H1 (cell line): ENCODE measurements at regions not wholly inside any gene's neighbourhood (a gene's known extent, or its start where the extent isn't known, plus 50 kb on each side); places are given as distances from the start of the nearest gene placed in this dataset.

Source experiments
- CTCF ChIA-PET: fragments of 300-600 bp; sonication (Branson Sonifier 250); formaldehyde crosslinking; loops from one replicate; lab custom pipeline; 2021; ENCODE audit not compliant: partially characterized antibody; lab: Charles Lee
- POLR2A ChIA-PET: fragments of 300-600 bp; sonication (Branson Sonifier 250); formaldehyde crosslinking; loops from one replicate; lab custom pipeline; 2021; ENCODE audit warnings: inconsistent platforms; ENCODE audit not compliant: partially characterized antibody; lab: Charles Lee
- DNase-seq, 2 experiments: peaks; one replicate each; pipeline versions ENCODE4 v3.0.0 to v3.0.0-alpha.2; 2010 to 2022; ENCODE audit warnings: low spot score in 2 of 2, low read depth in 1 of 2, mixed read lengths in 1 of 2
- FAIRE-seq: peaks from 2 replicates; lab custom pipeline; 2011; peaks lifted over from hg19 to GRCh38; lab: Jason Lieb, UNC
- H2AFZ ChIP-seq: 2 replicates; pipeline ENCODE4 v1.8.1; 2012; ENCODE audit warnings: low read length, inconsistent platforms
- H2AK5ac ChIP-seq: 2 replicates; pipeline ENCODE4 v1.6.1; 2013; ENCODE audit warnings: low read depth, low read length
- H2BK120ac ChIP-seq: replicated peaks from 2 replicates; pipeline ENCODE3; 2013; ENCODE audit warnings: low read depth, low read length, inconsistent platforms
- H2BK12ac ChIP-seq: 2 replicates; pipeline ENCODE4 v1.6.1; 2013; ENCODE audit warnings: low read depth, low read length
- H2BK15ac ChIP-seq: 2 replicates; pipeline ENCODE4 v1.6.1; 2013; ENCODE audit warnings: low read length
- H2BK20ac ChIP-seq: 2 replicates; pipeline ENCODE4 v1.6.1; 2013; ENCODE audit warnings: low read length
- H2BK5ac ChIP-seq: 2 replicates; pipeline ENCODE4 v1.6.1; 2013; ENCODE audit warnings: low read depth, low read length
- H3K14ac ChIP-seq: 2 replicates; pipeline ENCODE4 v1.6.1; 2013; ENCODE audit warnings: inconsistent platforms; ENCODE audit not compliant: insufficient read length
- H3K18ac ChIP-seq: 2 replicates; pipeline ENCODE4 v1.6.1; 2013; ENCODE audit warnings: low read length; ENCODE audit errors: extremely low read depth
- H3K23ac ChIP-seq: 2 replicates; pipeline ENCODE4 v1.6.1; 2013; ENCODE audit warnings: inconsistent platforms; ENCODE audit not compliant: insufficient read length
- H3K23me2 ChIP-seq: 2 replicates; pipeline ENCODE4 v1.6.1; 2013; ENCODE audit warnings: low read depth, low read length
- H3K27ac ChIP-seq: 2 replicates; pipeline ENCODE4 v1.6.1; 2011; ENCODE audit warnings: low read depth, low read length, inconsistent platforms
- H3K27me3 ChIP-seq, 4 experiments: replicated peaks in 1 of 4; 1 replicate in 1 of 4; 2 replicates in 3 of 4; pipeline versions ENCODE4 v1.6.1 to v1.8.1; 2011 to 2013; ENCODE audit warnings: low read length in 3 of 4, mild to moderate bottlenecking in 3 of 4, inconsistent platforms in 2 of 4, mixed read lengths in 2 of 4, moderate library complexity in 1 of 4; ENCODE audit not compliant: control insufficient read depth in 3 of 4, insufficient read depth in 3 of 4; ENCODE audit errors: extremely low read depth in 1 of 4
- H3K36me3 ChIP-seq, 4 experiments: 2 replicates each; pipeline versions ENCODE4 v1.6.1 to v1.8.1; 2011 to 2013; ENCODE audit warnings: mild to moderate bottlenecking in 4 of 4, low read length in 3 of 4, moderate library complexity in 2 of 4, control low read depth in 1 of 4, inconsistent platforms in 1 of 4; ENCODE audit not compliant: insufficient read depth in 4 of 4, control insufficient read depth in 2 of 4
- H3K4ac ChIP-seq: replicated peaks from 2 replicates; pipeline ENCODE3; 2013; ENCODE audit warnings: low read length, low read depth, mixed read lengths, inconsistent platforms; ENCODE audit not compliant: insufficient read length
- H3K4me1 ChIP-seq, 4 experiments: replicated peaks in 1 of 4; 1 replicate in 1 of 4; 2 replicates in 3 of 4; pipeline versions ENCODE4 v1.6.1 to v1.8.1; 2011 to 2013; ENCODE audit warnings: low read length in 3 of 4, inconsistent platforms in 2 of 4, mixed read lengths in 1 of 4; ENCODE audit not compliant: insufficient read depth in 4 of 4, control insufficient read depth in 3 of 4
- H3K4me2 ChIP-seq, 2 experiments: 2 replicates each; pipeline versions ENCODE4 v1.6.1 to v1.8.1; 2011 to 2013; ENCODE audit warnings: low read depth in 2 of 2, low read length in 2 of 2, control low read depth in 1 of 2, inconsistent platforms in 1 of 2, mild to moderate bottlenecking in 1 of 2; ENCODE audit not compliant: insufficient read depth in 1 of 2
- H3K4me3 ChIP-seq, 4 experiments: fragments of 200-600, 300-600 bp in 1 of 4; sonication (generic), shearing (Covaris generic), sonication (Bioruptor Twin) in 1 of 4; 2 replicates each; pipeline versions ENCODE4 v1.5.1 to v1.8.1; 2011 to 2016; ENCODE audit warnings: low read length in 4 of 4, low read depth in 3 of 4, control low read depth in 2 of 4, inconsistent platforms in 2 of 4, mild to moderate bottlenecking in 2 of 4, mixed read lengths in 1 of 4, moderate library complexity in 1 of 4; ENCODE audit not compliant: insufficient read depth in 2 of 4; ENCODE audit errors: extremely low read depth in 1 of 4
- H3K56ac ChIP-seq: replicated peaks from 2 replicates; pipeline ENCODE3; 2013; ENCODE audit warnings: low read depth, mild to moderate bottlenecking, mixed read lengths, low read length, inconsistent platforms; ENCODE audit not compliant: insufficient read length
- H3K79me1 ChIP-seq: 2 replicates; pipeline ENCODE4 v1.6.1; 2013; ENCODE audit warnings: low read depth, low read length, control low read depth
- H3K79me2 ChIP-seq, 2 experiments: 2 replicates each; pipeline versions ENCODE4 v1.6.1 to v1.8.1; 2012 to 2013; ENCODE audit warnings: low read length in 2 of 2, mild to moderate bottlenecking in 2 of 2, inconsistent platforms in 1 of 2; ENCODE audit not compliant: insufficient read depth in 2 of 2, control insufficient read depth in 1 of 2
- H3K9ac ChIP-seq, 4 experiments: replicated peaks in 1 of 4; 1 replicate in 1 of 4; 2 replicates in 3 of 4; pipeline versions ENCODE4 v1.6.1 to v1.8.1; 2011 to 2013; ENCODE audit warnings: low read depth in 3 of 4, low read length in 3 of 4, control low read depth in 2 of 4, mild to moderate bottlenecking in 2 of 4, moderate library complexity in 2 of 4, inconsistent platforms in 1 of 4; ENCODE audit errors: extremely low read depth in 1 of 4
- H3K9me3 ChIP-seq, 2 experiments: 2 replicates each; pipeline versions ENCODE4 v1.6.1 to v1.8.1; 2012 to 2013; ENCODE audit warnings: mild to moderate bottlenecking in 2 of 2, moderate library complexity in 2 of 2, control low read depth in 1 of 2, inconsistent platforms in 1 of 2, low read depth in 1 of 2, low read length in 1 of 2, mixed read lengths in 1 of 2; ENCODE audit not compliant: insufficient read depth in 2 of 2
- H4K20me1 ChIP-seq, 2 experiments: replicated peaks in 1 of 2; 2 replicates each; pipeline versions ENCODE3 to v1.8.1; 2011 to 2013; ENCODE audit warnings: inconsistent platforms in 2 of 2, low read length in 2 of 2, mild to moderate bottlenecking in 1 of 2; ENCODE audit not compliant: insufficient read depth in 2 of 2, control insufficient read depth in 1 of 2
- H4K5ac ChIP-seq: 2 replicates; pipeline ENCODE4 v1.6.1; 2013; ENCODE audit warnings: low read length, low read depth, mixed read lengths, inconsistent platforms; ENCODE audit not compliant: insufficient read length
- H4K8ac ChIP-seq: 2 replicates; pipeline ENCODE4 v1.8.0; 2013; ENCODE audit warnings: mild to moderate bottlenecking, moderate library complexity, low read length, inconsistent platforms; ENCODE audit not compliant: insufficient read depth; ENCODE audit errors: extremely low read depth
- H4K91ac ChIP-seq: replicated peaks from 2 replicates; pipeline ENCODE3; 2013; ENCODE audit warnings: low read length, mixed read lengths, inconsistent platforms; ENCODE audit not compliant: insufficient read length
- ASH2L ChIP-seq: fragments of 200-600, 300-600 bp; sonication (generic); IDR thresholded peaks from one replicate; pipeline ENCODE4 v1.7.1; 2017; ENCODE audit warnings: low read length
- ATF2 ChIP-seq: IDR thresholded peaks from 2 replicates; pipeline ENCODE4 v1.6.1; 2012; ENCODE audit warnings: low read length, inconsistent platforms
- EGR1 ChIP-seq: IDR thresholded peaks from 2 replicates; pipeline ENCODE4 v1.6.1; 2011; ENCODE audit warnings: low read depth, low read length, borderline replicate concordance
- JUN ChIP-seq: IDR thresholded peaks from 2 replicates; pipeline ENCODE4 v1.6.1; 2011; ENCODE audit warnings: low read depth, mild to moderate bottlenecking, improper control_type of control experiment, low read length
- POLR2A ChIP-seq, 2 experiments: IDR thresholded peaks; 1 replicate in 1 of 2; 2 replicates in 1 of 2; pipeline ENCODE4 v1.6.1; 2011; ENCODE audit warnings: low read depth in 2 of 2, low read length in 2 of 2, mild to moderate bottlenecking in 2 of 2; ENCODE audit errors: control extremely low read depth in 1 of 2
- POLR2AphosphoS5 ChIP-seq: IDR thresholded peaks from 2 replicates; pipeline ENCODE4 v1.6.1; 2011; ENCODE audit warnings: low read depth, low read length
- POU5F1 ChIP-seq: IDR thresholded peaks from 2 replicates; pipeline ENCODE4 v1.6.1; 2011; ENCODE audit warnings: low read depth, mild to moderate bottlenecking, low read length, moderate library complexity
- RBBP5 ChIP-seq: IDR thresholded peaks from 2 replicates; pipeline ENCODE4 v1.7.1; 2012; ENCODE audit warnings: low read depth, mild to moderate bottlenecking, inconsistent platforms, low read length, moderate library complexity, borderline replicate concordance
- RXRA ChIP-seq: IDR thresholded peaks from 2 replicates; pipeline ENCODE4 v1.6.1; 2011; ENCODE audit warnings: low read depth, mild to moderate bottlenecking, low read length, moderate library complexity; ENCODE audit not compliant: insufficient read depth
- SAP30 ChIP-seq: fragments of 300-600 bp; sonication (generic); IDR thresholded peaks from 2 replicates; pipeline ENCODE4 v1.7.1; 2012; ENCODE audit warnings: low read length, moderate library complexity, mild to moderate bottlenecking, inconsistent platforms; ENCODE audit not compliant: insufficient read depth, insufficient replicate concordance
- SIRT6 ChIP-seq: IDR thresholded peaks from one replicate; pipeline ENCODE4 v1.7.1; 2012; ENCODE audit warnings: low read length, inconsistent platforms
- SIX5 ChIP-seq: IDR thresholded peaks from 2 replicates; pipeline ENCODE4 v1.6.1; 2011; ENCODE audit warnings: mild to moderate bottlenecking, low read depth, low read length
- TAF1 ChIP-seq: IDR thresholded peaks from 2 replicates; pipeline ENCODE4 v1.6.1; 2011; ENCODE audit warnings: mild to moderate bottlenecking, low read depth, low read length
- ZNF274 ChIP-seq: IDR thresholded peaks from 2 replicates; pipeline ENCODE4 v1.7.0; 2012; ENCODE audit warnings: low read length, borderline replicate concordance; ENCODE audit errors: extremely low read depth
- WGBS, 2 experiments: shearing (Covaris generic) in 1 of 2; methylation state at CpG; one replicate each; pipeline versions ENCODE4 v1.1.6 to v1.1.7; 2013 to 2015; ENCODE audit warnings: low lambda C conversion rate in 2 of 2, mixed read lengths in 2 of 2, inconsistent platforms in 1 of 2, low coverage in 1 of 2, missing lambda C conversion rate in 1 of 2; ENCODE audit not compliant: insufficient replicate concordance in 2 of 2, insufficient coverage in 1 of 2, insufficient read length in 1 of 2; ENCODE audit errors: extremely low coverage in 1 of 2, missing lambda C conversion rate in 1 of 2; 5-methylcytosine and 5-hydroxymethylcytosine counted together

- no peaks in the 10 kb centered on the region for H4K20me1 ChIP-seq
- no peak overlapping the region for H4K91ac ChIP-seq
- H4K5ac ChIP-seq, result no peak overlapping the region
- no peak overlapping the region for H3K27ac ChIP-seq
- no peak overlapping the region for H4K8ac ChIP-seq
- no peaks in the 10 kb centered on the region for H3K27me3 ChIP-seq
- no peak overlapping the region for H3K56ac ChIP-seq
- H2BK15ac ChIP-seq, result no peak overlapping the region
- WGBS, 2 experiments, result 41% methylated on average over 5 of the region's 5 CpGs; no CpG with 5 or more reads in 1 of the 2 experiments
- H3K23ac ChIP-seq, result no peak overlapping the region
- H3K36me3 ChIP-seq, result no peaks in the 10 kb centered on the region
- no peak overlapping the region for H2BK20ac ChIP-seq
- H3K79me1 ChIP-seq, result no peaks in the 10 kb centered on the region
- no peak overlapping the region for H2BK12ac ChIP-seq
- no peaks in the 10 kb centered on the region for H3K23me2 ChIP-seq
- FAIRE-seq (no peak), DNase-seq (no peak)
- POLR2A ChIA-PET, result no interaction called here
- H3K9ac ChIP-seq, result no peak overlapping the region
- H3K4me2 ChIP-seq, result peak overlapping the region in 1 of 2 experiments; percentile 4; a peak in 1 of 4 replicates
- H3K79me2 ChIP-seq, result no peaks in the 10 kb centered on the region
- H2AK5ac ChIP-seq, result no peak overlapping the region
- H2BK120ac ChIP-seq, result no peak overlapping the region
- H3K18ac ChIP-seq, result no peak overlapping the region
- H2AFZ ChIP-seq, result no peak overlapping the region
- no peak overlapping the region for H3K14ac ChIP-seq
- peaks cover 0 to 10% (median 2%) of the 10 kb centered on the region in 4 experiments; a peak in 2 of 7 replicates for H3K4me1 ChIP-seq
- CTCF ChIA-PET, result no interaction called here
- H3K9me3 ChIP-seq, result no peaks in the 10 kb centered on the region
- H2BK5ac ChIP-seq, result no peak overlapping the region
- no peak overlapping the region for H3K4ac ChIP-seq
- H3K4me3 ChIP-seq, result no peak overlapping the region
- no peak for TF ChIP-seq POU5F1
- no peak for TF ChIP-seq ZNF274
- no peak for TF ChIP-seq SIX5
- no peak for TF ChIP-seq ASH2L
- TF ChIP-seq TAF1, result no peak
- TF ChIP-seq EGR1, result no peak
- no peak for TF ChIP-seq RBBP5
- no peak for TF ChIP-seq JUN
- TF ChIP-seq POLR2AphosphoS5, result no peak
- no peak for TF ChIP-seq SAP30
- no peak for TF ChIP-seq RXRA
- TF ChIP-seq POLR2A (IDR thresholded peaks at IDR 0.05; ENCODE audit: control extremely low read depth in 1 of 2, low read depth in 2 of 2, low read length in 2 of 2), result no peak
- TF ChIP-seq ATF2, result no peak
- TF ChIP-seq SIRT6, result no peak
These were observed 728.8 kb downstream of the NR2F2 start for GRCh38 chr15:97059281-97059680.
